ENCODE measurements at regions not wholly inside any gene's neighbourhood (a gene's known extent, or its start where the extent isn't known, plus 50 kb on each side); places are given as distances from the start of the nearest gene placed in this dataset.

DNA sequence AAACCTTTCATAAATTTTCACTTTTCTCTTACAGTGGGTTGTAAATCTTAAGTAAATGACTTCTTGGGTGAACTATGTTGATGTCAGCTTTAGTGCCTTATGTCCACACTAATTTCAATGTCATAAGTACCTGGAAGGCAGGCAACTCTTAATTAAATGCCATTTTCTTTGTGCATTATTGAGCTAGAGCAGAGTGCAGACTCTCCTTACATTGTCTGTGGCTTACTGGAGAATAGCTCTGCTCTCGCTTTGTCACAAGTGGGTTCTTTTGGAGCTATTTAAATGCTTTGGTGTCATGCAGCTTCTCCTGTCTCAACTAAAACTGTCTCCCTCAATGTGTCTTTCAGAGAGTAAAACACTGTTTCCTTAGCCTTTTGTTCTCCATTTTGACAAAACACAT lies 411.6 kb downstream of the STIM2 start:
- Histone ChIP-seq H3K27ac (no peak overlapping the region), H3K4me2 (no peak overlapping the region), H3K9me3 (no peaks in the 10 kb centered on the region), H3K4me3 (no peak overlapping the region), H3K4me1 (no peaks in the 10 kb centered on the region)
- ChIA-PET POLR2A (no interaction called here), CTCF (no interaction called here)
- 8% methylated on average over 1 of the region's 1 CpG for WGBS (ENCODE audit: missing lambda C conversion rate)
- ATAC-seq (no peak), DNase-seq (ENCODE audit: low read depth in 1 of 2, low spot score in 1 of 2) (no peak), FAIRE-seq (no peak)
- TF ChIP-seq FOXS1 (CRISPR knock-in tag; IDR thresholded peaks at IDR 0.05) (no peak), RNF2 (IDR thresholded peaks at IDR 0.05; ENCODE audit: borderline replicate concordance, low read depth) (no peak), ZFP36 (IDR thresholded peaks at IDR 0.05; ENCODE audit: borderline replicate concordance, partially characterized antibody) (no peak), GATA3 (IDR thresholded peaks at IDR 0.05; ENCODE audit: borderline replicate concordance) (no peak), CBX8 (IDR thresholded peaks at IDR 0.05) (no peak), POLR2AphosphoS2 (conservative IDR thresholded peaks at IDR 0.05; ENCODE audit: low read length) (no peak), JUN (IDR thresholded peaks at IDR 0.05) (no peak)
- TF ChIP-seq, protein P1, sequence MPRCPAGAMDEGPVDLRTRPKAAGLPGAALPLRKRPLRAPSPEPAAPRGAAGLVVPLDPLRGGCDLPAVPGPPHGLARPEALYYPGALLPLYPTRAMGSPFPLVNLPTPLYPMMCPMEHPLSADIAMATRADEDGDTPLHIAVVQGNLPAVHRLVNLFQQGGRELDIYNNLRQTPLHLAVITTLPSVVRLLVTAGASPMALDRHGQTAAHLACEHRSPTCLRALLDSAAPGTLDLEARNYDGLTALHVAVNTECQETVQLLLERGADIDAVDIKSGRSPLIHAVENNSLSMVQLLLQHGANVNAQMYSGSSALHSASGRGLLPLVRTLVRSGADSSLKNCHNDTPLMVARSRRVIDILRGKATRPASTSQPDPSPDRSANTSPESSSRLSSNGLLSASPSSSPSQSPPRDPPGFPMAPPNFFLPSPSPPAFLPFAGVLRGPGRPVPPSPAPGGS (IDR thresholded peaks at IDR 0.05): no peak
- TF ChIP-seq, protein P2, sequence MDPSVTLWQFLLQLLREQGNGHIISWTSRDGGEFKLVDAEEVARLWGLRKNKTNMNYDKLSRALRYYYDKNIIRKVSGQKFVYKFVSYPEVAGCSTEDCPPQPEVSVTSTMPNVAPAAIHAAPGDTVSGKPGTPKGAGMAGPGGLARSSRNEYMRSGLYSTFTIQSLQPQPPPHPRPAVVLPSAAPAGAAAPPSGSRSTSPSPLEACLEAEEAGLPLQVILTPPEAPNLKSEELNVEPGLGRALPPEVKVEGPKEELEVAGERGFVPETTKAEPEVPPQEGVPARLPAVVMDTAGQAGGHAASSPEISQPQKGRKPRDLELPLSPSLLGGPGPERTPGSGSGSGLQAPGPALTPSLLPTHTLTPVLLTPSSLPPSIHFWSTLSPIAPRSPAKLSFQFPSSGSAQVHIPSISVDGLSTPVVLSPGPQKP (IDR thresholded peaks at IDR 0.05; ENCODE audit: low read depth, low read length): no peak
- TF ChIP-seq, protein P3, sequence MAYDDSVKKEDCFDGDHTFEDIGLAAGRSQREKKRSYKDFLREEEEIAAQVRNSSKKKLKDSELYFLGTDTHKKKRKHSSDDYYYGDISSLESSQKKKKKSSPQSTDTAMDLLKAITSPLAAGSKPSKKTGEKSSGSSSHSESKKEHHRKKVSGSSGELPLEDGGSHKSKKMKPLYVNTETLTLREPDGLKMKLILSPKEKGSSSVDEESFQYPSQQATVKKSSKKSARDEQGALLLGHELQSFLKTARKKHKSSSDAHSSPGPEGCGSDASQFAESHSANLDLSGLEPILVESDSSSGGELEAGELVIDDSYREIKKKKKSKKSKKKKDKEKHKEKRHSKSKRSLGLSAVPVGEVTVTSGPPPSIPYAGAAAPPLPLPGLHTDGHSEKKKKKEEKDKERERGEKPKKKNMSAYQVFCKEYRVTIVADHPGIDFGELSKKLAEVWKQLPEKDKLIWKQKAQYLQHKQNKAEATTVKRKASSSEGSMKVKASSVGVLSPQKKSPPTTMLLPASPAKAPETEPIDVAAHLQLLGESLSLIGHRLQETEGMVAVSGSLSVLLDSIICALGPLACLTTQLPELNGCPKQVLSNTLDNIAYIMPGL (CRISPR knock-in tag; IDR thresholded peaks at IDR 0.05; ENCODE audit: borderline replicate concordance): no peak

DNA sequence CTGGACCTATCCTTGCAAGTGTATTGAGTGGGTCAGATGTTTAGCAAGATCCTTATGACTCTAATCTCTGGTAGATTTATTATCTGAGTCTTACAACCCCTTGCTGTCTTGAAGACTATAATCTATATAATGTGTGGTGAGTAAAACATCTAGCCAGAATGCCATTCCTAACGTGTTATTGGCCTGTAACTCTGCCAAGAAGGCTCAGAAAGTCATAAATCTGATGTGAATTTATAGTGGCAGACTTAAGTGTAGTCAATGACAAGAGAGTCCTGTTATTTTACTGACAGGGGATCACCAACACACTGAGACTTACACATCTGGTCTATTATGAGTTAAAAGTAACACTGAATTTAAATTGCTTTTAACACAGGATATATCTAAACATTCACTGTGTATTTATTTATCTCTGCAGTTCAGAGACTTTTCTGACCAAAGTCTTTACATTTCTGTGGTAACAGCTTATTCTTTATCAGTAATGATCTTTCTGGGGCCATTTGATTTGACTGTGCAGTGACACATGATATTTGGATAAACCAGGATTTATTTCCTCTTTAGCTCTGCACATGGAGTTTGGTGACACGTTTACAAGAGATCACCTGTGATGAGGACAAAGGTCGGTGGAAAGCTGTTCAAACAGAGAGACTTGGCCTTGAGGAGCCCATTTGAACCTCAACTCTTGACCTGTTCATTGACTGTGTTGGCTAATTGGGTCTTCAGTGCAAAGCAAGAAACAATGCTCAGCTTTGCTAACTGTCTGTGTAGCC lies 415.8 kb downstream of the STIM2 start:
- DNase-seq (ENCODE audit: low read depth in 1 of 2, low spot score in 1 of 2) (no peak), FAIRE-seq (no peak), ATAC-seq (no peak)
- Histone ChIP-seq H3K4me3 (no peak overlapping the region), H3K4me2 (no peak overlapping the region), H3K9me3 (no peaks in the 10 kb centered on the region), H3K27ac (no peak overlapping the region), H3K4me1 (no peaks in the 10 kb centered on the region)
- TF ChIP-seq HDAC2 (IDR thresholded peaks at IDR 0.05) (no peak), JUN (IDR thresholded peaks at IDR 0.05) (no peak), SREBF2 (IDR thresholded peaks at IDR 0.05) (no peak), SMC3 (IDR thresholded peaks at IDR 0.05) (no peak), EHF (CRISPR knock-in tag; IDR thresholded peaks at IDR 0.05) (no peak), POLR2A (IDR thresholded peaks at IDR 0.05; ENCODE audit: low read length) (no peak), MYC (IDR thresholded peaks at IDR 0.05; ENCODE audit: borderline replicate concordance, low read length) (no peak), FOSB (CRISPR knock-in tag; IDR thresholded peaks at IDR 0.05) (no peak), CBX8 (IDR thresholded peaks at IDR 0.05) (no peak)
- TF ChIP-seq, protein P4, sequence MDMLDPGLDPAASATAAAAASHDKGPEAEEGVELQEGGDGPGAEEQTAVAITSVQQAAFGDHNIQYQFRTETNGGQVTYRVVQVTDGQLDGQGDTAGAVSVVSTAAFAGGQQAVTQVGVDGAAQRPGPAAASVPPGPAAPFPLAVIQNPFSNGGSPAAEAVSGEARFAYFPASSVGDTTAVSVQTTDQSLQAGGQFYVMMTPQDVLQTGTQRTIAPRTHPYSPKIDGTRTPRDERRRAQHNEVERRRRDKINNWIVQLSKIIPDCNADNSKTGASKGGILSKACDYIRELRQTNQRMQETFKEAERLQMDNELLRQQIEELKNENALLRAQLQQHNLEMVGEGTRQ (IDR thresholded peaks at IDR 0.05): no peak
- TF ChIP-seq, protein P5, sequence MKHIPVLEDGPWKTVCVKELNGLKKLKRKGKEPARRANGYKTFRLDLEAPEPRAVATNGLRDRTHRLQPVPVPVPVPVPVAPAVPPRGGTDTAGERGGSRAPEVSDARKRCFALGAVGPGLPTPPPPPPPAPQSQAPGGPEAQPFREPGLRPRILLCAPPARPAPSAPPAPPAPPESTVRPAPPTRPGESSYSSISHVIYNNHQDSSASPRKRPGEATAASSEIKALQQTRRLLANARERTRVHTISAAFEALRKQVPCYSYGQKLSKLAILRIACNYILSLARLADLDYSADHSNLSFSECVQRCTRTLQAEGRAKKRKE (CRISPR knock-in tag; IDR thresholded peaks at IDR 0.05; ENCODE audit: low read depth): no peak
- TF ChIP-seq, protein P6, sequence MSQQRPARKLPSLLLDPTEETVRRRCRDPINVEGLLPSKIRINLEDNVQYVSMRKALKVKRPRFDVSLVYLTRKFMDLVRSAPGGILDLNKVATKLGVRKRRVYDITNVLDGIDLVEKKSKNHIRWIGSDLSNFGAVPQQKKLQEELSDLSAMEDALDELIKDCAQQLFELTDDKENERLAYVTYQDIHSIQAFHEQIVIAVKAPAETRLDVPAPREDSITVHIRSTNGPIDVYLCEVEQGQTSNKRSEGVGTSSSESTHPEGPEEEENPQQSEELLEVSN (IDR thresholded peaks at IDR 0.05; ENCODE audit: borderline replicate concordance, low read depth): no peak
- TF ChIP-seq, protein P7, sequence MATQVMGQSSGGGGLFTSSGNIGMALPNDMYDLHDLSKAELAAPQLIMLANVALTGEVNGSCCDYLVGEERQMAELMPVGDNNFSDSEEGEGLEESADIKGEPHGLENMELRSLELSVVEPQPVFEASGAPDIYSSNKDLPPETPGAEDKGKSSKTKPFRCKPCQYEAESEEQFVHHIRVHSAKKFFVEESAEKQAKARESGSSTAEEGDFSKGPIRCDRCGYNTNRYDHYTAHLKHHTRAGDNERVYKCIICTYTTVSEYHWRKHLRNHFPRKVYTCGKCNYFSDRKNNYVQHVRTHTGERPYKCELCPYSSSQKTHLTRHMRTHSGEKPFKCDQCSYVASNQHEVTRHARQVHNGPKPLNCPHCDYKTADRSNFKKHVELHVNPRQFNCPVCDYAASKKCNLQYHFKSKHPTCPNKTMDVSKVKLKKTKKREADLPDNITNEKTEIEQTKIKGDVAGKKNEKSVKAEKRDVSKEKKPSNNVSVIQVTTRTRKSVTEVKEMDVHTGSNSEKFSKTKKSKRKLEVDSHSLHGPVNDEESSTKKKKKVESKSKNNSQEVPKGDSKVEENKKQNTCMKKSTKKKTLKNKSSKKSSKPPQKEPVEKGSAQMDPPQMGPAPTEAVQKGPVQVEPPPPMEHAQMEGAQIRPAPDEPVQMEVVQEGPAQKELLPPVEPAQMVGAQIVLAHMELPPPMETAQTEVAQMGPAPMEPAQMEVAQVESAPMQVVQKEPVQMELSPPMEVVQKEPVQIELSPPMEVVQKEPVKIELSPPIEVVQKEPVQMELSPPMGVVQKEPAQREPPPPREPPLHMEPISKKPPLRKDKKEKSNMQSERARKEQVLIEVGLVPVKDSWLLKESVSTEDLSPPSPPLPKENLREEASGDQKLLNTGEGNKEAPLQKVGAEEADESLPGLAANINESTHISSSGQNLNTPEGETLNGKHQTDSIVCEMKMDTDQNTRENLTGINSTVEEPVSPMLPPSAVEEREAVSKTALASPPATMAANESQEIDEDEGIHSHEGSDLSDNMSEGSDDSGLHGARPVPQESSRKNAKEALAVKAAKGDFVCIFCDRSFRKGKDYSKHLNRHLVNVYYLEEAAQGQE (IDR thresholded peaks at IDR 0.05): no peak
- TF ChIP-seq, protein P8, sequence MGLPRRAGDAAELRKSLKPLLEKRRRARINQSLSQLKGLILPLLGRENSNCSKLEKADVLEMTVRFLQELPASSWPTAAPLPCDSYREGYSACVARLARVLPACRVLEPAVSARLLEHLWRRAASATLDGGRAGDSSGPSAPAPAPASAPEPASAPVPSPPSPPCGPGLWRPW (IDR thresholded peaks at IDR 0.05): no peak
- POLR2A ChIA-PET: no interaction called here
- 3% methylated on average over 3 of the region's 3 CpGs for WGBS (ENCODE audit: missing lambda C conversion rate)
- CTCF ChIA-PET: no interaction called here
